HG02970 (cell line): ENCODE measurements at regions not wholly inside any gene's neighbourhood (a gene's known extent, or its start where the extent isn't known, plus 50 kb on each side); places are given as distances from the start of the nearest gene placed in this dataset.

Experiments used
- ATAC-seq: cut with Tn5 transposase; IDR thresholded peaks from one replicate; pipeline ENCODE4 v1.9.1; 2021; ENCODE audit warnings: mild to moderate bottlenecking, moderate library complexity, moderate number of reproducible peaks; ENCODE audit not compliant: unreplicated experiment, low FRiP score

- ATAC-seq, result no peak
These were observed 50.2 kb upstream of the BCL11A start for GRCh38 chr2:60603533-60604190.

- ATAC-seq, result no peak
These were observed 51.1 kb upstream of the BCL11A start for GRCh38 chr2:60604486-60605064.

GRCh38 chr2:60605866-60606265, 52.4 kb upstream of the BCL11A start:
- no peak for ATAC-seq

- no peak for ATAC-seq
These were observed 55.2 kb upstream of the BCL11A start for GRCh38 chr2:60608679-60609078.

GRCh38 chr2:60612033-60612432, 58.6 kb upstream of the BCL11A start:
- no peak for ATAC-seq

- no peak for ATAC-seq
These were observed 60.9 kb upstream of the BCL11A start for GRCh38 chr2:60614319-60614718.

GRCh38 chr2:60621688-60622429, 68.4 kb upstream of the BCL11A start:
- no peak for ATAC-seq

GRCh38 chr2:60623040-60623439, 69.6 kb upstream of the BCL11A start:
- ATAC-seq, result no peak

- ATAC-seq, result no peak
These were observed 74.0 kb upstream of the BCL11A start for GRCh38 chr2:60627412-60627811.

- ATAC-seq, result no peak
These were observed 74.6 kb upstream of the BCL11A start for GRCh38 chr2:60628026-60628425.

- no peak for ATAC-seq
These were observed 75.3 kb upstream of the BCL11A start for GRCh38 chr2:60628615-60629304.

- no peak for ATAC-seq
These were observed 75.8 kb upstream of the BCL11A start for GRCh38 chr2:60629305-60629662.

GRCh38 chr2:60629801-60630385, 76.4 kb upstream of the BCL11A start:
- ATAC-seq, result no peak

- ATAC-seq, result no peak
These were observed 80.2 kb upstream of the BCL11A start for GRCh38 chr2:60633615-60634014.

- ATAC-seq, result no peak
These were observed 81.0 kb upstream of the BCL11A start for GRCh38 chr2:60634438-60634837.

- ATAC-seq, result no peak
These were observed 88.6 kb upstream of the BCL11A start for GRCh38 chr2:60641811-60642788.

- no peak for ATAC-seq
These were observed 90.3 kb upstream of the BCL11A start for GRCh38 chr2:60643747-60644146.

GRCh38 chr2:60644951-60645350, 91.5 kb upstream of the BCL11A start:
- ATAC-seq, result no peak

- ATAC-seq, result no peak
These were observed 94.7 kb upstream of the BCL11A start for GRCh38 chr2:60648191-60648590.

- ATAC-seq, result no peak
These were observed 96.3 kb upstream of the BCL11A start for GRCh38 chr2:60649721-60650120.
